K562 (cell line): ENCODE measurements at regions not wholly inside any gene's neighbourhood (a gene's known extent, or its start where the extent isn't known, plus 50 kb on each side); places are given as distances from the start of the nearest gene placed in this dataset.

Experiments used
- FOXA1 ChIP-seq: fragments of 450-650 bp; IDR thresholded peaks from 2 replicates; pipeline ENCODE4 v1.6.1; 2016; ENCODE audit warnings: mild to moderate bottlenecking, borderline replicate concordance
- LCOR ChIP-seq: sonication (generic); formaldehyde crosslinking; IDR thresholded peaks from 2 replicates; pipeline ENCODE4 v1.8.0; 2022; ENCODE audit warnings: mild to moderate bottlenecking, missing genetic modification reagents
- PTRF ChIP-seq: fragments of 450-650 bp; IDR thresholded peaks from 2 replicates; pipeline ENCODE4 v1.6.1; 2016; ENCODE audit warnings: mild to moderate bottlenecking, missing genetic modification characterization, missing compliant biosample characterization
- RREB1 ChIP-seq: fragments of 250-450 bp; sonication (Bioruptor Pico); IDR thresholded peaks from 2 replicates; pipeline ENCODE4 v1.4.0; 2020
- THRB ChIP-seq: fragments of 450-650 bp; formaldehyde crosslinking; conservative IDR thresholded peaks from 2 replicates; pipeline ENCODE4 v1.4.0; 2022; ENCODE audit warnings: mild to moderate bottlenecking, missing genetic modification characterization
- ZNF24 ChIP-seq: fragments of 450-650 bp; IDR thresholded peaks from 2 replicates; pipeline ENCODE4 v1.6.1; 2016
- ZNF354B ChIP-seq: fragments of 250-450 bp; sonication (Bioruptor Pico); IDR thresholded peaks from 2 replicates; pipeline ENCODE4 v1.4.0; 2020
- ZNF584 ChIP-seq: fragments of 200-800 bp; sonication (Bioruptor generic); IDR thresholded peaks from 2 replicates; pipeline ENCODE4 v1.6.1; 2016; ENCODE audit warnings: low read depth, mild to moderate bottlenecking, missing genetic modification characterization, missing compliant biosample characterization

- TF ChIP-seq RREB1 (CRISPR knock-in tag) (no peak), LCOR (no peak), PTRF (tag) (no peak), THRB (no peak), ZNF584 (no peak), ZNF24 (no peak), ZNF354B (CRISPR knock-in tag) (no peak), FOXA1 (no peak)
These were observed 78.5 kb downstream of the TFPI2 start (continued) for GRCh38 chr7:93812061-93812460.
